HepG2 (cell line): ENCODE measurements at regions not wholly inside any gene's neighbourhood (a gene's known extent, or its start where the extent isn't known, plus 50 kb on each side); places are given as distances from the start of the nearest gene placed in this dataset.
A peak's percentile ranks its signal among the peaks of the same experiment; 100 is the strongest.

Source experiments
- HOXA5 ChIP-seq: sonication (generic); formaldehyde crosslinking; IDR thresholded peaks from 2 replicates; pipeline ENCODE4 v1.4.0; 2020; ENCODE audit warnings: missing genetic modification reagents
- MIXL1 ChIP-seq: IDR thresholded peaks from 2 replicates; pipeline ENCODE4 v1.6.1; 2016
- POLR2AphosphoS2 ChIP-seq: IDR thresholded peaks from 2 replicates; pipeline ENCODE4 v1.6.1; 2011; ENCODE audit warnings: low read depth, low read length, improper control_type of control experiment
- TGIF2 ChIP-seq: IDR thresholded peaks from 2 replicates; pipeline ENCODE4 v1.6.1; 2016; ENCODE audit warnings: control low read depth, missing compliant biosample characterization
- ZNF160 ChIP-seq: sonication (generic); formaldehyde crosslinking; IDR thresholded peaks from 2 replicates; pipeline ENCODE4 v1.8.0; 2022; ENCODE audit warnings: mild to moderate bottlenecking, inconsistent platforms, missing genetic modification reagents
- ZNF766 ChIP-seq: sonication (generic); formaldehyde crosslinking; IDR thresholded peaks from 2 replicates; pipeline ENCODE4 v1.5.0; 2020; ENCODE audit warnings: missing genetic modification reagents, borderline replicate concordance
- TF ChIP-seq, protein P1 (sequence below): sonication (generic); formaldehyde crosslinking; IDR thresholded peaks from 2 replicates; pipeline ENCODE4 v1.8.0; 2022; ENCODE audit warnings: mild to moderate bottlenecking, missing genetic modification reagents; ENCODE audit not compliant: insufficient replicate concordance
- TF ChIP-seq, protein P2 (sequence below): sonication (generic); formaldehyde crosslinking; IDR thresholded peaks from 2 replicates; pipeline ENCODE4 v1.4.0; 2020; ENCODE audit warnings: missing genetic modification reagents, borderline replicate concordance
- TF ChIP-seq, protein P3 (sequence below): sonication (generic); formaldehyde crosslinking; IDR thresholded peaks from one replicate; pipeline ENCODE4 v1.5.1; 2020; ENCODE audit warnings: mild to moderate bottlenecking, missing genetic modification reagents; ENCODE audit errors: not compliant biosample characterization
- TF ChIP-seq, protein P4 (sequence below): sonication (generic); formaldehyde crosslinking; IDR thresholded peaks from 2 replicates; pipeline ENCODE4 v1.8.1; 2023; ENCODE audit warnings: mild to moderate bottlenecking, moderate library complexity, missing genetic modification reagents
- TF ChIP-seq, protein P5 (sequence below): sonication (generic); formaldehyde crosslinking; IDR thresholded peaks from 2 replicates; pipeline ENCODE4 v1.9.0; 2022; ENCODE audit warnings: low read depth, missing genetic modification reagents
- TF ChIP-seq, protein P6 (sequence below): sonication (generic); formaldehyde crosslinking; conservative IDR thresholded peaks from 2 replicates; pipeline ENCODE4 v1.8.0; 2022; ENCODE audit warnings: low read depth, missing genetic modification reagents

DNA sequence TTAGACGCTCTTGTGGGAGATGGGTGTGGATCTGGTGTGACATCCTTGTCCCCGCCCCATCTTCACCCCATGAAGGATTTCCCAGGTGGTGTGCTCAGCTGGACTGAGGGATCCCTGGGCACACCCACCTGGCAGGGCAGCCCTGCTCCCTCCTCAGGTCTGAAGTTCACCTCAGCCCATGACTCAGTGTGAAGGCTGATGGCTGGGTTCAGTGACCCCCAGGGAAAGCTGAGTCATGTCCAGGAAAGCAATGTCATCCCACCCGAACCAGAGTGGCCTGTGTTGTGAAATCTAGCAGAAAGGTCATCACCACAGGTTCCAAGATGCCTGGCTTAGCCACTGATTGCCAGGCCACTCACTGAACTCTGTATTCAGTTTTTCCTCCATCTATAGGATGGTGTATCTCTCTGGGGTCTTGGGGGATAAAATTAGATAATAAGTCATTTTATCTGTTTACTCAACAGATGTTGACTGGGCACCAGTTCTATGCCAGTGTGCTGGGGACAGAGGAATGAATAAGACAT lies 97.7 kb upstream of the JUN start (continued):
- TF ChIP-seq, protein P1, sequence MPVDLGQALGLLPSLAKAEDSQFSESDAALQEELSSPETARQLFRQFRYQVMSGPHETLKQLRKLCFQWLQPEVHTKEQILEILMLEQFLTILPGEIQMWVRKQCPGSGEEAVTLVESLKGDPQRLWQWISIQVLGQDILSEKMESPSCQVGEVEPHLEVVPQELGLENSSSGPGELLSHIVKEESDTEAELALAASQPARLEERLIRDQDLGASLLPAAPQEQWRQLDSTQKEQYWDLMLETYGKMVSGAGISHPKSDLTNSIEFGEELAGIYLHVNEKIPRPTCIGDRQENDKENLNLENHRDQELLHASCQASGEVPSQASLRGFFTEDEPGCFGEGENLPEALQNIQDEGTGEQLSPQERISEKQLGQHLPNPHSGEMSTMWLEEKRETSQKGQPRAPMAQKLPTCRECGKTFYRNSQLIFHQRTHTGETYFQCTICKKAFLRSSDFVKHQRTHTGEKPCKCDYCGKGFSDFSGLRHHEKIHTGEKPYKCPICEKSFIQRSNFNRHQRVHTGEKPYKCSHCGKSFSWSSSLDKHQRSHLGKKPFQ (CRISPR knock-in tag): peak; percentile 96
- no peak for TF ChIP-seq POLR2AphosphoS2
- no peak; the same call in 1 of the 2 replicates for TF ChIP-seq HOXA5 (CRISPR knock-in tag)
- TF ChIP-seq, protein P2, sequence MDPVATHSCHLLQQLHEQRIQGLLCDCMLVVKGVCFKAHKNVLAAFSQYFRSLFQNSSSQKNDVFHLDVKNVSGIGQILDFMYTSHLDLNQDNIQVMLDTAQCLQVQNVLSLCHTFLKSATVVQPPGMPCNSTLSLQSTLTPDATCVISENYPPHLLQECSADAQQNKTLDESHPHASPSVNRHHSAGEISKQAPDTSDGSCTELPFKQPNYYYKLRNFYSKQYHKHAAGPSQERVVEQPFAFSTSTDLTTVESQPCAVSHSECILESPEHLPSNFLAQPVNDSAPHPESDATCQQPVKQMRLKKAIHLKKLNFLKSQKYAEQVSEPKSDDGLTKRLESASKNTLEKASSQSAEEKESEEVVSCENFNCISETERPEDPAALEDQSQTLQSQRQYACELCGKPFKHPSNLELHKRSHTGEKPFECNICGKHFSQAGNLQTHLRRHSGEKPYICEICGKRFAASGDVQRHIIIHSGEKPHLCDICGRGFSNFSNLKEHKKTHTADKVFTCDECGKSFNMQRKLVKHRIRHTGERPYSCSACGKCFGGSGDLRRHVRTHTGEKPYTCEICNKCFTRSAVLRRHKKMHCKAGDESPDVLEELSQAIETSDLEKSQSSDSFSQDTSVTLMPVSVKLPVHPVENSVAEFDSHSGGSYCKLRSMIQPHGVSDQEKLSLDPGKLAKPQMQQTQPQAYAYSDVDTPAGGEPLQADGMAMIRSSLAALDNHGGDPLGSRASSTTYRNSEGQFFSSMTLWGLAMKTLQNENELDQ (CRISPR knock-in tag): no peak
- TF ChIP-seq ZNF766 (CRISPR knock-in tag): peak; percentile 37; the same call in 1 of the 2 replicates
- TF ChIP-seq, protein P3, sequence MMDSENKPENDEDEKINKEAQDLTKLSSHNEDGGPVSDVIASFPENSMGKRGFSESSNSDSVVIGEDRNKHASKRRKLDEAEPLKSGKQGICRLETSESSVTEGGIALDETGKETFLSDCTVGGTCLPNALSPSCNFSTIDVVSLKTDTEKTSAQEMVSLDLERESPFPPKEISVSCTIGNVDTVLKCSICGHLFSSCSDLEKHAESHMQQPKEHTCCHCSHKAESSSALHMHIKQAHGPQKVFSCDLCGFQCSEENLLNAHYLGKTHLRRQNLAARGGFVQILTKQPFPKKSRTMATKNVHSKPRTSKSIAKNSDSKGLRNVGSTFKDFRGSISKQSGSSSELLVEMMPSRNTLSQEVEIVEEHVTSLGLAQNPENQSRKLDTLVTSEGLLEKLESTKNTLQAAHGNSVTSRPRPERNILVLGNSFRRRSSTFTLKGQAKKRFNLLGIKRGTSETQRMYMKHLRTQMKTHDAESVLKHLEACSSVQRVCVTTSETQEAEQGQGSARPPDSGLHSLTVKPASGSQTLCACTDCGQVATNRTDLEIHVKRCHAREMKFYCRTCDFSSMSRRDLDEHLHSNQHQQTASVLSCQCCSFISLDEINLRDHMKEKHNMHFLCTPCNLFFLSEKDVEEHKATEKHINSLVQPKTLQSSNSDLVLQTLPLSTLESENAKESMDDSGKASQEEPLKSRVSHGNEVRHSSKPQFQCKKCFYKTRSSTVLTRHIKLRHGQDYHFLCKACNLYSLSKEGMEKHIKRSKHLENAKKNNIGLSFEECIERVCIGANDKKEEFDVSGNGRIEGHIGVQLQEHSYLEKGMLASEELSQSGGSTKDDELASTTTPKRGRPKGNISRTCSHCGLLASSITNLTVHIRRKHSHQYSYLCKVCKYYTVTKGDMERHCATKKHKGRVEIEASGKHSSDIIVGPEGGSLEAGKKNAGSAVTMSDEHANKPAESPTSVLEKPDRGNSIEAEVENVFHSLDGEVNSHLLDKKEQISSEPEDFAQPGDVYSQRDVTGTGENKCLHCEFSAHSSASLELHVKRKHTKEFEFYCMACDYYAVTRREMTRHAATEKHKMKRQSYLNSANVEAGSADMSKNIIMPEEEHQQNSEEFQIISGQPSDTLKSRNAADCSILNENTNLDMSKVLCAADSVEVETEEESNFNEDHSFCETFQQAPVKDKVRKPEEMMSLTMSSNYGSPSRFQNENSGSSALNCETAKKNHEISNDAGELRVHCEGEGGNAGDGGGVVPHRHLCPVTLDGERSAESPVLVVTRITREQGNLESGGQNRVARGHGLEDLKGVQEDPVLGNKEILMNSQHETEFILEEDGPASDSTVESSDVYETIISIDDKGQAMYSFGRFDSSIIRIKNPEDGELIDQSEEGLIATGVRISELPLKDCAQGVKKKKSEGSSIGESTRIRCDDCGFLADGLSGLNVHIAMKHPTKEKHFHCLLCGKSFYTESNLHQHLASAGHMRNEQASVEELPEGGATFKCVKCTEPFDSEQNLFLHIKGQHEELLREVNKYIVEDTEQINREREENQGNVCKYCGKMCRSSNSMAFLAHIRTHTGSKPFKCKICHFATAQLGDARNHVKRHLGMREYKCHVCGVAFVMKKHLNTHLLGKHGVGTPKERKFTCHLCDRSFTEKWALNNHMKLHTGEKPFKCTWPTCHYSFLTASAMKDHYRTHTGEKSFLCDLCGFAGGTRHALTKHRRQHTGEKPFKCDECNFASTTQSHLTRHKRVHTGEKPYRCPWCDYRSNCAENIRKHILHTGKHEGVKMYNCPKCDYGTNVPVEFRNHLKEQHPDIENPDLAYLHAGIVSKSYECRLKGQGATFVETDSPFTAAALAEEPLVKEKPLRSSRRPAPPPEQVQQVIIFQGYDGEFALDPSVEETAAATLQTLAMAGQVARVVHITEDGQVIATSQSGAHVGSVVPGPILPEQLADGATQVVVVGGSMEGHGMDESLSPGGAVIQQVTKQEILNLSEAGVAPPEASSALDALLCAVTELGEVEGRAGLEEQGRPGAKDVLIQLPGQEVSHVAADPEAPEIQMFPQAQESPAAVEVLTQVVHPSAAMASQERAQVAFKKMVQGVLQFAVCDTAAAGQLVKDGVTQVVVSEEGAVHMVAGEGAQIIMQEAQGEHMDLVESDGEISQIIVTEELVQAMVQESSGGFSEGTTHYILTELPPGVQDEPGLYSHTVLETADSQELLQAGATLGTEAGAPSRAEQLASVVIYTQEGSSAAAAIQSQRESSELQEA: no peak
- no peak for TF ChIP-seq ZNF160 (CRISPR knock-in tag)
- TF ChIP-seq MIXL1 (CRISPR knock-in tag): peak; percentile 83
- TF ChIP-seq TGIF2 (CRISPR knock-in tag): peak; percentile 67; the same call in 1 of the 2 replicates
- TF ChIP-seq, protein P4, sequence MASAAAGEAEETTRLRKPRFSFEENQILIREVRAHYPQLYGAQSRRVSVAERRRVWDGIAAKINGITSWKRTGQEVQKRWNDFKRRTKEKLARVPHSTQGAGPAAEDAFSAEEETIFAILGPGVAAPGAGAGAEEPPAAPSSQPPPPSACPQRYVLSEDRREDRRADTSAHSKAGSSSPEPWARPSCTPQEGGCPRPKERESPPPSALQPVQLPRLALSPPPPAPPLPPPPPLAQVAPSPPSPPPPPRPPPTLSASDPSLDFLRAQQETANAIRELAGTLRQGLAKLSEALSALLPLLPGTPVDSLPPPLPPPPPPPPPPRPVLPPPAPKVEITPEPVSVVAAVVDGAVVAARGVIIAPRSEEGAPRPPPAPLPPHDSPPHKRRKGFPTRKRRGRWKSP (CRISPR knock-in tag): no peak
- TF ChIP-seq, protein P5, sequence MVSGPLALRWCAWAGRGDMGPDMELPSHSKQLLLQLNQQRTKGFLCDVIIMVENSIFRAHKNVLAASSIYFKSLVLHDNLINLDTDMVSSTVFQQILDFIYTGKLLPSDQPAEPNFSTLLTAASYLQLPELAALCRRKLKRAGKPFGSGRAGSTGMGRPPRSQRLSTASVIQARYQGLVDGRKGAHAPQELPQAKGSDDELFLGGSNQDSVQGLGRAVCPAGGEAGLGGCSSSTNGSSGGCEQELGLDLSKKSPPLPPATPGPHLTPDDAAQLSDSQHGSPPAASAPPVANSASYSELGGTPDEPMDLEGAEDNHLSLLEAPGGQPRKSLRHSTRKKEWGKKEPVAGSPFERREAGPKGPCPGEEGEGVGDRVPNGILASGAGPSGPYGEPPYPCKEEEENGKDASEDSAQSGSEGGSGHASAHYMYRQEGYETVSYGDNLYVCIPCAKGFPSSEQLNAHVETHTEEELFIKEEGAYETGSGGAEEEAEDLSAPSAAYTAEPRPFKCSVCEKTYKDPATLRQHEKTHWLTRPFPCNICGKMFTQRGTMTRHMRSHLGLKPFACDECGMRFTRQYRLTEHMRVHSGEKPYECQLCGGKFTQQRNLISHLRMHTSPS (CRISPR knock-in tag): peak; percentile 82
- TF ChIP-seq, protein P6, sequence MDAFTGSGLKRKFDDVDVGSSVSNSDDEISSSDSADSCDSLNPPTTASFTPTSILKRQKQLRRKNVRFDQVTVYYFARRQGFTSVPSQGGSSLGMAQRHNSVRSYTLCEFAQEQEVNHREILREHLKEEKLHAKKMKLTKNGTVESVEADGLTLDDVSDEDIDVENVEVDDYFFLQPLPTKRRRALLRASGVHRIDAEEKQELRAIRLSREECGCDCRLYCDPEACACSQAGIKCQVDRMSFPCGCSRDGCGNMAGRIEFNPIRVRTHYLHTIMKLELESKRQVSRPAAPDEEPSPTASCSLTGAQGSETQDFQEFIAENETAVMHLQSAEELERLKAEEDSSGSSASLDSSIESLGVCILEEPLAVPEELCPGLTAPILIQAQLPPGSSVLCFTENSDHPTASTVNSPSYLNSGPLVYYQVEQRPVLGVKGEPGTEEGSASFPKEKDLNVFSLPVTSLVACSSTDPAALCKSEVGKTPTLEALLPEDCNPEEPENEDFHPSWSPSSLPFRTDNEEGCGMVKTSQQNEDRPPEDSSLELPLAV: no peak
